Activated CD8-positive, alpha-beta memory T cell treated with anti-CD3 and anti-CD28 coated beads for 48 hours (primary cell): ENCODE measurements at regions not wholly inside any gene's neighbourhood (a gene's known extent, or its start where the extent isn't known, plus 50 kb on each side); places are given as distances from the start of the nearest gene placed in this dataset.

Source experiments
- DNase-seq, 3 experiments: peaks; one replicate each; pipeline ENCODE4 v3.0.0-alpha.2; 2020; ENCODE audit warnings: low read depth in 2 of 3, low spot score in 2 of 3

GRCh38 chr9:25960178-25960577 is 281.9 kb upstream of the TUSC1 start:
- no peak for DNase-seq

- no peak for DNase-seq
Observed at GRCh38 chr9:25954209-25954608, 276.0 kb upstream of the TUSC1 start.

GRCh38 chr9:25948182-25948581 is 269.9 kb upstream of the TUSC1 start:
- no peak for DNase-seq

- DNase-seq = no peak
Observed at GRCh38 chr9:25939126-25939525, 260.9 kb upstream of the TUSC1 start.

DNA sequence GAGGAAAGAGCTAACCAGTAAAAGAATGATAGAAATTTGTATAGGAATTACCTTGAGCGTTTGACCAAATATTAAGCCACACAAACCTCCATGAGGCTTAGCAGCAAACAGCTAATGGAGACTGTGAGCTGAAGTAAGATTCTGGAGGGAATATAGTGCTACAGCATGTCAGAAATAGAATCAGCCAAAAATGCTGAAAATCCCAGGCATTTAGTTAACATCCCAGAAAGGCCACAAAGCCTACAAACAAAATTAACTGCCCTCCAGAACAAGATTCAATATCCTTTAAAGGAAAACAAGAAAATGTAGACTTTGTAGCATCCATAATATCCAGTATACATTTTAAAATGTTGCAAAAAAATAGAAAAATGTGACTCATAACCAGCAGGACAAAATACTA is 257.8 kb upstream of the TUSC1 start:
- DNase-seq = no peak

- DNase-seq = no peak
Observed at GRCh38 chr9:25935188-25935587, 256.9 kb upstream of the TUSC1 start.

DNA sequence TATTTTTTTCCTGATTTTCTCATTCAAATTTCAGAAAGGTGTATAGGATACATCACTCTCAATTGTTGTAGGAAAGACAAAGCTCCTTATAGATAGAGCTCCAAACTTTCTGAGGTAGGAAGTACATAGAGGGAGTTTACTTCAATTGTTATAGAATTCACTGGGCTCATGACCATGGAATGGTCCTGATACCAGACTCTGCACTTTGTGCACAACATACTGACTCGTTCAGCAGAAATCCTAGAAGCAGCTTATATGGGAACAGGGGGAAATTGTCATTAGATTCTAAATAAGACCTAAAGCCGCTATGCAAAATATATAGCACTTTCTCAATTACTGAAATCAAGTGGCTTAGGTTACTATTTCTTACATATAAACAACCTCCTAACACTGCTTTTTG is 240.5 kb upstream of the TUSC1 start:
- DNase-seq = no peak

DNA sequence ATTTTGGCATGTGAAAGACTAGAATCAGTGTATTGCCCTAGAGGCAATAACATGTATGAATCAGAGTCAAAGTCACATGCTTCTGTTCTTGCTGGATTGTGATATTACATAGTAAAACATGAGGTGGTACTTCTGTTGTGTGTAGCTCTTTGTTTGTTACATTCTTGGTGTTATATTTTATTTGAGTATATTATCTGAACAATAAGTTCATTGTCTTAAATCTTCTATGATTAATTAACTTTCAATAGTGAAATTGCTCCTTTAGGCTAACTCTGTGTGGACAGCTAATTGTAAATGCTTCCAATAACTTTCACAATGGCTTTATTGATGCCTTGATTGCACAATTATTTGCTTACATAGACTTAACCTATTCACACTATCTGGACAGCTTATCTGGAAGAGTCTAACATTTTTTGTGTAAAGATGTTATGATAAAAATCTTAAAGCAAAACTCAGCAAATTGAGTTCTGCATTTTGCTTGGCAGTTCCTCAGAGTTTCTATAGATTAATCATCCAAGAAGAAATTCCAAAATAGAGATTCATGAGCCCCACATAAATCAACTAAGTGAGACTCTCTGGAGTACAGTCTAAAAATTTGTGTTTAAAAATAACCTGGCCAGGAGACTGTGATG is 239.6 kb upstream of the TUSC1 start:
- no peak for DNase-seq

GRCh38 chr9:25913806-25914205 is 235.6 kb upstream of the TUSC1 start:
- DNase-seq = no peak

DNA sequence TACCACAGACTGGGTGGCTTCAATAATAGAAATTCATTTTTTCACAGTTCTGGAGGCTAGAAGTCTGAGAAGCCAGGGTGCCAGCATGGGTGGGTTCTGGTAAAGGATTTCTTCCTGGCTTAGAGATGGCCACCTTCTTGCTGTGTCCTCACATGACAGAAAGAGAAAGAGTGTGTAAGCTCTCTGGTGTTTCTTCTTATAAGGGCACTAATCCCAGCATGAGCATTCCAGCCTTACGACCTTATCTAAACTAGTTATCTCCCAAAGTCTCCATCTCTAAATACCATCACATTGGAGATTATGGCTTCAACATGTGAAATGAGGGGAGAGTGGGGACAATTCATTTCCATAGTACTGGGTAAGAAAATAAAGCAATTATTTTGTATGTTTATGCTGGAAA is 226.5 kb upstream of the TUSC1 start:
- no peak for DNase-seq

GRCh38 chr9:25891527-25891926 is 213.3 kb upstream of the TUSC1 start:
- no peak for DNase-seq

GRCh38 chr9:25889661-25890060 is 211.4 kb upstream of the TUSC1 start:
- no peak for DNase-seq

DNA sequence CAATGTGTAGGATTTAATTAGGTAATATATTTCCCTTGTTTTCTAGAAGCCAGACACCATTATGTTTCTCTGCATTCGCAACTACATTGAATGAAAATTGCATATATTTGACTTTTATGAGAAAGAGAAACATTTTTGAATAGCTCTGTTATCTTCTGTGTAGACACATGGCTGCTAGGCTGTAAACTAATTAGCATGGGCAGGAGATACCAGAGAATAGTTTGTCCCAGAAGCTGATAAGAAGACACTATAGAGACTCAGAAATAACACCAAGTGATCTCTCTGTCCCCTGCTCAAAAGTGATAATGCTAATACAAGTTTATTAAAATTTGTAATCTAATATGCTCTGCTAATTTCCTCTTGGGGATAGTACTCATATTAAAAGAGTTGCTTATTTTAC is 198.0 kb upstream of the TUSC1 start:
- no peak for DNase-seq

- no peak for DNase-seq
Observed at GRCh38 chr9:25864509-25864908, 186.3 kb upstream of the TUSC1 start.

GRCh38 chr9:25861421-25861820 is 183.2 kb upstream of the TUSC1 start:
- DNase-seq = no peak

GRCh38 chr9:25857147-25857546 is 178.9 kb upstream of the TUSC1 start:
- DNase-seq = no peak

DNA sequence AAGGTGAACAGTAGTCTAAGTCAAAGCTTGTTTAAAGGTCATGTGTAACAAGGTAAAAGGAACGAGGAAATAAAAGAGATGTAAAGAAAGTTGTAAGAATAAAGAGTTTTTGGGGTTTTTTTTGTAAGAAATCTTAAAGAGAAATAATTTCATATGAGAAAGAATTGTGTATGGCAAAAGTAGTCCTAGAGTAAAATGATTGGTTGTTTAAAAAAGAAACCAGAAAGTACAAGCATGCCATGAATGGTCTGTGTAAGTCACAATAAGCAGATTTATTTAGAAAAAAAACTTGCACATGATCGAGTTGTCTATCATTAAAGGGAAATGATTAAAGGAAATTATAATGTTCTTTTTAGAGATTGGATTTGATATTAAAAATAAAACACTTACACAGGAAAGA is 172.6 kb upstream of the TUSC1 start:
- DNase-seq = no peak

GRCh38 chr9:25845867-25846266 is 167.6 kb upstream of the TUSC1 start:
- DNase-seq = no peak

DNA sequence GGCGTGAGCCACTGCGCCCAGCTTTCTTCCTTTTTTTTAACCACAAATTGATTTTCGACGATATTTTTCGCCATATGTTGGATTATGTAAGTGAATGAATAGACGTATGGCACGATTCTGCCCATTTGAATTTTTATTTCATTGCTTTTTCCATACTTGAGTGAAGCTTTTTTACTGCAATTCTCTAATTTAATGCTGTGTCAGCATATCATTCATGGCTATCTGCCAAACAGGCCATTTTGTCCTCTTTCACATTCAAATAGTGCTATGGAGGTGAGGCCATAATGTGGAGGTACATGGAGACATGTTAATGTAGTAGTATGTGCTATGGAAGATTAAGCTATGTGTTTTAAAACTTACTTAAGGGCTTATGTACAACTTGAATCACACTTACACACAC is 152.1 kb upstream of the TUSC1 start:
- DNase-seq = no peak

DNA sequence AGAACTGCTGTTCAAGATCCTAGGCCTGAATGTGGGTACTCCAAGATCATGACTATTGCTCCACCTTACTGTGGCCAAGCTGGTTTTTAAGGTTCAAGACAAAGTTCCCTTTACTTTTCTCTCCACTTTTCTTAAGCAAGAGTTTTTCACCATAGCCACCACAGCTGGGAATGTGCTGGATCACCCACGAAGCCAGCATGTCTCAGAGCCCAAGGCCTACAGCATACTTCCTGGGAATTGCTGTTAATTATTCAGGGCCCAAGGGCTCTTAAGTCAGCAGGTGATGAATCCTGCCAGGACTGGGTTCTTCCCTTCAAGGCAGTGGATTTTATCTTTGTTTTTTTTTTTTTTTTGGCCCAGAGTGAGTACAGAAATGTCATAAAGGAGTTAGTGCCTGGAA is 149.4 kb upstream of the TUSC1 start:
- DNase-seq = no peak

- DNase-seq = no peak
Observed at GRCh38 chr9:25816439-25816838, 138.2 kb upstream of the TUSC1 start.

- DNase-seq = no peak
Observed at GRCh38 chr9:25814023-25814422, 135.8 kb upstream of the TUSC1 start.

DNA sequence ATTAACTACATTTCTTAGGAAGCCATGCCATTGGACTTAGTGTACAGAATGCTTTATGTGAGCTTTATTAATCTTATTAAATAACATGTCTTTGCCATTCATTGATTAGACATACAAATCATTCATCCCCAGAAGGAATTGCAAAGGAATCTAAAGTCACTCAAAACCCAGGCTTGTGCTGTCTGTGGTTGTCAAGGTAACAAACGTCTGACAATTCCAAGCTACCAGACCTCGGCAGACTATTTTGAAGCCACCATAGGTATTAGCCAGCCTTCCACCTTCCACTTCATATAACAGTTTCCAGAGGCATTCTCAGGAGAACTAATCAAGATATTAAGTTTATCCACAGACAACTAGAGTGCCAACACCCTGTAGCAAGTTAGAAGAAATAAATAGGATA is 135.2 kb upstream of the TUSC1 start:
- DNase-seq = no peak

DNA sequence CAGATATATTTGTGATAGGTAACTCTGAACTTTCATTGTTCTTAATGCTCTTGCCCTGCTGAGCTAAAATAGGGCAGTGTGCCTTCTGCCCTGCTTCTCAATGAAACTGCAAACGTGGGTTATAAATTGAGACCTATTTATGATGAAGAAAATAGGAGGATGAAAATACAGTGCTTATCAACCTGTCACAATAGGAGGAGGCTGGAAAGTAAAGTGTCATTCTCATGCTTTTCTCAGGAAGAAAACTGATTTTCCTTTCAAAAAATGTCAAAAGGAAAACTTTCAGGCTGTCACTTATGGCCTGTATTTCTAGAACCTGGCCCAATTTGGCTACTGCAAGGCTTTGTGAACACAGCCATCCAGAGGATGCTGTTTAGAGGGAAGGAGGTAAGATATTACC is 130.3 kb upstream of the TUSC1 start:
- no peak for DNase-seq
